Brain pericyte (primary cell): ENCODE measurements at regions not wholly inside any gene's neighbourhood (a gene's known extent, or its start where the extent isn't known, plus 50 kb on each side); places are given as distances from the start of the nearest gene placed in this dataset.

ENCODE experiments used
- DNase-seq: peaks from one replicate; pipeline ENCODE4 v3.0.0-alpha.2; 2012; ENCODE audit warnings: low read depth, low spot score

DNA sequence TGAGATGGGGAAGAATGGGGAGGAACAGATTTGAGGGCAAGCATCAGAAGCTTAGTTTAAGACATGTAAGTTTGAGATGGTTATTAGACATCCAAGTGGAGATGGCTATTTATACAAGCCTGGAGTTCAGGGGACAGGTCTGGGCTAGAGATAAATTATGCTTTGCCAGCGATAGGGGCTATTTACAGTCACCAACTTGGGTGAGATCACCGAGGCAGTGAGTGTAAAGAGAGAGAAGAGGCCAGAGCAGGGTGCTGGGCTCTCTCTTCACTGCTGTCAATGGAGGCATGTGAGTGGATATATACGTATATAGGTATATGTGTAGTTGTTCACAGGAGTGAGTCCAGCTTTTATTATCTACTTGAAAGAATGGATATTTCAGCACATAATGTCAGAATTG lies 81.0 kb downstream of the QPCT start:
- DNase-seq, result no peak

GRCh38 chr2:37427241-37427640 lies 82.8 kb downstream of the QPCT start:
- no peak for DNase-seq

GRCh38 chr2:37436323-37436722 lies 91.9 kb downstream of the QPCT start:
- no peak for DNase-seq

GRCh38 chr2:37439131-37439642 lies 94.8 kb downstream of the QPCT start:
- DNase-seq, result no peak

- DNase-seq, result no peak
These were observed 96.6 kb downstream of the QPCT start for GRCh38 chr2:37441055-37441454.

DNA sequence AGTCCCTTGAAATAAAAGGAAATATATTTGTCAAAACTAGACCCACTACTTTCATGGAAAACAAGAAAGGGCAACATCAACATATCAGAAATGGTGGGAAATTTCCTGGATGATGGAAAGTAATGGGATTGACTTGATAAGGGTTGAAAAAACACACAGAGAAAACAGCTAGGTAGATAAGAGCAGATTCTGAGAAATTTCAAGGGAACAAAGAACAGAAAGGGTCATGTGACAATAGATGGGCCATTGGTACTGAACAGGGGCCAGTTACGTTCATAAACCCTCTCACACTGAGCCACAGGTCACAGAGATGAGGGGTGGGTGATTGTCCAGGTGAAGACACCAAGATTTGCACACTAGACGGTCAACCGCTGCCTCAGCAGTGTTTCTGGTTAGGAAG lies 98.7 kb downstream of the QPCT start:
- no peak for DNase-seq

DNA sequence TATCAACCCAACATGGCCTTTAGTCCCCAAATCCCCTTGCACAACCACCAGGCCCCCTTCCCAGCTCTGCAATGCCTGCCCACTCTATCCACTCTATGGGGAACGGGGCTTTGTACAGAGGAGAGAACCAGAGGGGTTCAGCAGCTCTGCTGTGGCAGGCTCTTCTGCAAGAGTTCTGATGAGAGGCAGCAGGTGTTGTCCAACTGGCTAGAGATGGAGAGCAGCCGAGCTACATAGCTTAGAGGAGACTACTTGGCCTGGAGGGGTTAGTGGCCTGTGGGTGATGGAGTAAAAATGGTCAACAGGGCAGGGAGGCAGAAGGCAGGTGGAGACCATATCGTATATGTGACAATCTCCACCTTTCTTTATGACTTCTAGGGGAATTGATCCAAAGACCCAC lies 103.0 kb downstream of the QPCT start:
- no peak for DNase-seq

GRCh38 chr2:37448342-37449120 lies 104.1 kb downstream of the QPCT start:
- no peak for DNase-seq

GRCh38 chr2:37449761-37450296 lies 105.4 kb downstream of the QPCT start:
- no peak for DNase-seq

GRCh38 chr2:37453027-37453426 lies 108.6 kb downstream of the QPCT start:
- no peak for DNase-seq

GRCh38 chr2:37454851-37455762 lies 110.7 kb downstream of the QPCT start:
- no peak for DNase-seq

DNA sequence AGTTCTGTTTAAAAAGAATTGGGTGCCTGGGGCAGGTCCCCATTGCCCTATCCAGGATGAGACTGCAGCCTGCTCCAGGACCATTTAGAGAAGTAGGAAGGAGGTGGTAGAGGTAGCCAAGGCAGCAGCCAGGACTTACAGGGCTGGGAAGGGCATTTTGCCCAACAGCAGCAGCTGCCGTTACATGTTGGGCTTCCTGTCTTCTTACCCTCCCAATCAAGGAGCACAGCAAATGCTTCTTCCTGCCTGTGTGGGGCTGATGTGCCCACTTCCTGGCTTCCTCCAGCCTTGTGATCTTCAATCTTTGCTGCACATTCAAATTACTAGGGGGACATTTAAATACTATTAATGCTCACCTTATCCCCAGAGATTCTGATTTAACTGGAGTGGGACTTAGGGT lies 112.0 kb downstream of the QPCT start:
- DNase-seq, result no peak

- no peak for DNase-seq
These were observed 113.0 kb downstream of the QPCT start for GRCh38 chr2:37457401-37457901.

DNA sequence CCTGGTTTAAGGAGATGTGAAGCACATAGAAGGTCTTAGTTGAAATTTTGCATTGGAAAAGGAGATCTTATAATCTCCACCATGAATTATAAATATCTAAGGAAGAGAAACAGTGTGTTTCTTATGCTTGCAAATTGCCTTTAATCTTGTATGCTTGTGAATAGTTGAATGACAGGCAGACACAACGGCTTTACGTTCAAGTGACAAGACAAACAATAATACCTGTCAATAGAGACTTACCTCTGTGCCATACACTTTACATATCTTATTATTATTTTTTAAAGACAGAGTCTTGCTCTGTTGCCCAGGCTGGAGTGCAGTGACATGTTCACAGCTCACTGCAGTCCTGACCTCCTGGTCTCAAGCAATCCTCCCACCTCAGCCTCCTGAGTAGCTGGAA lies 113.7 kb downstream of the QPCT start:
- DNase-seq, result no peak

GRCh38 chr2:37459095-37459981 lies 114.9 kb downstream of the QPCT start:
- no peak for DNase-seq

- no peak for DNase-seq
These were observed 116.4 kb downstream of the QPCT start for GRCh38 chr2:37460896-37461229.

DNA sequence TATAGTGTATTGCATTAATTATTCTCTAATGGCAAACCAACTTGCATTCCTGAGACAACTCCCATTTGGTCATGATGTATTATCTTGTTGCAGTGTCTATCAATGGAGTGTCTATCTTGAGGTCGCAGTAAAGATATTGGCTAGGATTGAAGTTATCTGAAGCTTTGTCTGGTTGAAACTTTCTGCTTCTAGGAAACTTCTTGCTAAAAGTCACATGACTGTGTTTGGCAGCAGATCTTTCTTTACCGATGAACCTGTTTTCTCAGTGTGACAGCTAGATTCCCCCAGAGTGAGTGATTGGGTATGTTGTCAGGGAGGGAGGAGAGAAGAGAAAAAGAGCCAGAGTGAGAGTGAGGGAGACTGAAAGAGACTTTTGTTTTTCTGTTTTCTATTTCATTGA lies 119.6 kb downstream of the QPCT start:
- DNase-seq, result no peak

GRCh38 chr2:37466533-37467222 lies 122.2 kb downstream of the QPCT start:
- no peak for DNase-seq

GRCh38 chr2:37468170-37468569 lies 123.7 kb downstream of the QPCT start:
- DNase-seq, result no peak

GRCh38 chr2:37469126-37469525 lies 124.7 kb downstream of the QPCT start:
- no peak for DNase-seq

GRCh38 chr2:37471104-37471503 lies 126.7 kb downstream of the QPCT start:
- DNase-seq, result no peak
